ENCODE measurements at regions not wholly inside any gene's neighbourhood (a gene's known extent, or its start where the extent isn't known, plus 50 kb on each side); places are given as distances from the start of the nearest gene placed in this dataset.

GRCh38 chr15:93882779-93883178 is 348.6 kb upstream of the MCTP2 start:
- TF ChIP-seq, protein P1, sequence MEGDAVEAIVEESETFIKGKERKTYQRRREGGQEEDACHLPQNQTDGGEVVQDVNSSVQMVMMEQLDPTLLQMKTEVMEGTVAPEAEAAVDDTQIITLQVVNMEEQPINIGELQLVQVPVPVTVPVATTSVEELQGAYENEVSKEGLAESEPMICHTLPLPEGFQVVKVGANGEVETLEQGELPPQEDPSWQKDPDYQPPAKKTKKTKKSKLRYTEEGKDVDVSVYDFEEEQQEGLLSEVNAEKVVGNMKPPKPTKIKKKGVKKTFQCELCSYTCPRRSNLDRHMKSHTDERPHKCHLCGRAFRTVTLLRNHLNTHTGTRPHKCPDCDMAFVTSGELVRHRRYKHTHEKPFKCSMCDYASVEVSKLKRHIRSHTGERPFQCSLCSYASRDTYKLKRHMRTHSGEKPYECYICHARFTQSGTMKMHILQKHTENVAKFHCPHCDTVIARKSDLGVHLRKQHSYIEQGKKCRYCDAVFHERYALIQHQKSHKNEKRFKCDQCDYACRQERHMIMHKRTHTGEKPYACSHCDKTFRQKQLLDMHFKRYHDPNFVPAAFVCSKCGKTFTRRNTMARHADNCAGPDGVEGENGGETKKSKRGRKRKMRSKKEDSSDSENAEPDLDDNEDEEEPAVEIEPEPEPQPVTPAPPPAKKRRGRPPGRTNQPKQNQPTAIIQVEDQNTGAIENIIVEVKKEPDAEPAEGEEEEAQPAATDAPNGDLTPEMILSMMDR (IDR thresholded peaks at IDR 0.05): no peak
- TF ChIP-seq POLR2A (IDR thresholded peaks at IDR 0.05): no peak
